ENCODE measurements at regions not wholly inside any gene's neighbourhood (a gene's known extent, or its start where the extent isn't known, plus 50 kb on each side); places are given as distances from the start of the nearest gene placed in this dataset.

DNA sequence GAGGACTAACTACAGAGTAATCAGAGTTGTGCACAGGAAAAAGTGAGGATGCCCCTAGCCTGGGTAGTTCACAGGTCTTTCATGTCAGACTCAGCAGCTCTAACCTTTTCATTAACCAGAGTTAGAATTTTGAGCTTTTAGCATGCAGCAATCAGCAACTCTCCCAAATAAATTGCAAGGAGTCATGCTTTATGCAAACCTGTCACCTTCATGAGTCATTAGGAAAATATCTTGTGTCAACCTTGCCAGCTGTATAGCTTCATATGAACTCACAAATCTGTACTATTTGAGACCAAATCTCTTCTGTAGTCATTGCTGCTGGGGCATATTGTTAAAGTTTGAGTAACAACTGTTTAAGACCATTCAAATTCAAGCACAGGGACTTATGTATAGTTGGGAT, 382.3 kb upstream of the NT5C1B start:
- Histone ChIP-seq H3K4ac (ENCODE audit: low read depth, low read length) (no peak overlapping the region), H3K9ac (ENCODE audit: low read depth, low read length) (no peak overlapping the region), H2AFZ (replicated peaks; ENCODE audit: low read length, poor library complexity) (no peak overlapping the region), H3K36me3 (ENCODE audit: control insufficient read depth, insufficient read depth, low read length) (no peaks in the 10 kb centered on the region), H3K9me3 (ENCODE audit: control insufficient read depth, insufficient read depth, low read length) (no peaks in the 10 kb centered on the region), H4K20me1 (ENCODE audit: insufficient read depth, low read length) (no peaks in the 10 kb centered on the region), H4K91ac (ENCODE audit: insufficient read depth, low read depth, low read length) (no peak overlapping the region), H3K18ac (ENCODE audit: low read depth, low read length) (no peak overlapping the region), H2BK120ac (ENCODE audit: low read depth, low read length) (peak overlapping the region; percentile 38; the same call in 1 of the 2 replicates), H2BK5ac (ENCODE audit: low read depth, low read length, poor library complexity, severe bottlenecking) (no peak overlapping the region), H3K23ac (ENCODE audit: low read depth, low read length) (no peak overlapping the region), H4K5ac (ENCODE audit: low read depth, low read length) (no peak overlapping the region), H3K27ac (ENCODE audit: insufficient read depth, low read length) (no peak overlapping the region), H3K4me2 (ENCODE audit: low read depth, low read length) (no peak overlapping the region), H2BK15ac (ENCODE audit: low read depth, low read length) (no peak overlapping the region; the same call in 2 of the 3 replicates), H3K14ac (replicated peaks; ENCODE audit: low read depth, low read length) (peak overlapping the region; percentile 31), H3K9me1 (ENCODE audit: insufficient read depth, low read length) (peaks cover 10% of the 10 kb centered on the region), H2AK9ac (replicated peaks; ENCODE audit: low read depth, low read length, poor library complexity) (no peak overlapping the region), H3K56ac (ENCODE audit: extremely low read depth, insufficient read depth, low read length) (no peak overlapping the region), H3K79me1 (ENCODE audit: low read depth in 1 of 2, low read length in 2 of 2) (no peaks in the 10 kb centered on the region), H2AK5ac (ENCODE audit: low read depth, low read length) (no peak overlapping the region), H4K8ac (ENCODE audit: low read depth in 2 of 2, low read length in 2 of 2) (no peak overlapping the region), H3K4me3 (ENCODE audit: insufficient read depth, low read depth, low read length) (no peak overlapping the region), H3K4me1 (ENCODE audit: control insufficient read depth, insufficient read depth, low read length) (peaks cover 7% of the 10 kb centered on the region), H2BK20ac (ENCODE audit: low read depth, low read length) (no peak overlapping the region; the same call in 1 of the 2 replicates), H3K27me3 (ENCODE audit: control insufficient read depth, insufficient read depth, low read length) (no peaks in the 10 kb centered on the region)
- ATAC-seq (ENCODE audit: low read depth): no peak
- dilution Hi-C loops (cut with HindIII; ENCODE audit: low sequenced_read_pairs, unreplicated experiment) (no loop called here), in situ Hi-C loops (cut with MboI; ENCODE audit: low sequenced_read_pairs) (no loop called here), intact Hi-C loops (cut with micrococcal nuclease) (no loop called here)
- no peak for TF ChIP-seq MAZ (IDR thresholded peaks at IDR 0.05; ENCODE audit: borderline replicate concordance, low read depth, low read length)
- TF ChIP-seq RCOR1 (IDR thresholded peaks at IDR 0.05; ENCODE audit: insufficient replicate concordance, low read length): no peak
- TF ChIP-seq, protein P1, sequence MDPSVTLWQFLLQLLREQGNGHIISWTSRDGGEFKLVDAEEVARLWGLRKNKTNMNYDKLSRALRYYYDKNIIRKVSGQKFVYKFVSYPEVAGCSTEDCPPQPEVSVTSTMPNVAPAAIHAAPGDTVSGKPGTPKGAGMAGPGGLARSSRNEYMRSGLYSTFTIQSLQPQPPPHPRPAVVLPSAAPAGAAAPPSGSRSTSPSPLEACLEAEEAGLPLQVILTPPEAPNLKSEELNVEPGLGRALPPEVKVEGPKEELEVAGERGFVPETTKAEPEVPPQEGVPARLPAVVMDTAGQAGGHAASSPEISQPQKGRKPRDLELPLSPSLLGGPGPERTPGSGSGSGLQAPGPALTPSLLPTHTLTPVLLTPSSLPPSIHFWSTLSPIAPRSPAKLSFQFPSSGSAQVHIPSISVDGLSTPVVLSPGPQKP (IDR thresholded peaks at IDR 0.05; ENCODE audit: borderline replicate concordance, low read depth, low read length): no peak
- no peak for TF ChIP-seq FOS (IDR thresholded peaks at IDR 0.05; ENCODE audit: low read depth, low read length)
- TF ChIP-seq, protein P2, sequence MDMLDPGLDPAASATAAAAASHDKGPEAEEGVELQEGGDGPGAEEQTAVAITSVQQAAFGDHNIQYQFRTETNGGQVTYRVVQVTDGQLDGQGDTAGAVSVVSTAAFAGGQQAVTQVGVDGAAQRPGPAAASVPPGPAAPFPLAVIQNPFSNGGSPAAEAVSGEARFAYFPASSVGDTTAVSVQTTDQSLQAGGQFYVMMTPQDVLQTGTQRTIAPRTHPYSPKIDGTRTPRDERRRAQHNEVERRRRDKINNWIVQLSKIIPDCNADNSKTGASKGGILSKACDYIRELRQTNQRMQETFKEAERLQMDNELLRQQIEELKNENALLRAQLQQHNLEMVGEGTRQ (IDR thresholded peaks at IDR 0.05; ENCODE audit: low read depth, low read length): no peak
- no peak for TF ChIP-seq RAD21 (IDR thresholded peaks at IDR 0.05; ENCODE audit: low read length)
- TF ChIP-seq SMC3 (IDR thresholded peaks at IDR 0.05; ENCODE audit: low read depth, low read length): no peak
- no peak for TF ChIP-seq MXI1 (IDR thresholded peaks at IDR 0.05; ENCODE audit: borderline replicate concordance, low read depth, low read length)
- no peak for TF ChIP-seq BHLHE40 (IDR thresholded peaks at IDR 0.05; ENCODE audit: low read depth, low read length)
- no peak for TF ChIP-seq NFE2L2 (IDR thresholded peaks at IDR 0.05; ENCODE audit: low read depth, low read length)
- TF ChIP-seq MAFK (IDR thresholded peaks at IDR 0.05; ENCODE audit: low read depth, low read length): no peak
- no peak for TF ChIP-seq POLR2A (IDR thresholded peaks at IDR 0.05; ENCODE audit: low read depth, low read length)
- no peak for TF ChIP-seq RFX5 (IDR thresholded peaks at IDR 0.05; ENCODE audit: low read depth, low read length)
- no peak for TF ChIP-seq CEBPB (IDR thresholded peaks at IDR 0.05; ENCODE audit: low read depth, low read length)
- TF ChIP-seq, protein P3, sequence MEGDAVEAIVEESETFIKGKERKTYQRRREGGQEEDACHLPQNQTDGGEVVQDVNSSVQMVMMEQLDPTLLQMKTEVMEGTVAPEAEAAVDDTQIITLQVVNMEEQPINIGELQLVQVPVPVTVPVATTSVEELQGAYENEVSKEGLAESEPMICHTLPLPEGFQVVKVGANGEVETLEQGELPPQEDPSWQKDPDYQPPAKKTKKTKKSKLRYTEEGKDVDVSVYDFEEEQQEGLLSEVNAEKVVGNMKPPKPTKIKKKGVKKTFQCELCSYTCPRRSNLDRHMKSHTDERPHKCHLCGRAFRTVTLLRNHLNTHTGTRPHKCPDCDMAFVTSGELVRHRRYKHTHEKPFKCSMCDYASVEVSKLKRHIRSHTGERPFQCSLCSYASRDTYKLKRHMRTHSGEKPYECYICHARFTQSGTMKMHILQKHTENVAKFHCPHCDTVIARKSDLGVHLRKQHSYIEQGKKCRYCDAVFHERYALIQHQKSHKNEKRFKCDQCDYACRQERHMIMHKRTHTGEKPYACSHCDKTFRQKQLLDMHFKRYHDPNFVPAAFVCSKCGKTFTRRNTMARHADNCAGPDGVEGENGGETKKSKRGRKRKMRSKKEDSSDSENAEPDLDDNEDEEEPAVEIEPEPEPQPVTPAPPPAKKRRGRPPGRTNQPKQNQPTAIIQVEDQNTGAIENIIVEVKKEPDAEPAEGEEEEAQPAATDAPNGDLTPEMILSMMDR (conservative IDR thresholded peaks at IDR 0.05; ENCODE audit: low read depth, low read length): no peak
- no peak for TF ChIP-seq CHD1 (IDR thresholded peaks at IDR 0.05; ENCODE audit: low read depth, low read length)
- ChIA-PET POLR2A (ENCODE audit: unreplicated experiment) (no interaction called here), CTCF (no interaction called here)
- peak; percentile 38 for DNase-seq
- BruUV-seq (replicated peaks): no TSS peak

All from IMR-90 (cell line).